Lower leg skin (tissue), 3 donors: ENCODE measurements at regions not wholly inside any gene's neighbourhood (a gene's known extent, or its start where the extent isn't known, plus 50 kb on each side); places are given as distances from the start of the nearest gene placed in this dataset.

Experiments
- CTCF ChIP-seq, 3 donors: fragments of 450-650 bp; IDR thresholded peaks; one replicate each; pipeline ENCODE4 v1.5.1; 2016; ENCODE audit warnings: antibody characterized with exemption in 3 of 3, mild to moderate bottlenecking in 3 of 3, moderate library complexity in 2 of 3
- POLR2A ChIP-seq, 2 donors: fragments of 450-650 bp; IDR thresholded peaks; one replicate each; pipeline ENCODE4 v1.6.1; 2016 to 2017; ENCODE audit warnings: antibody characterized with exemption in 2 of 2, mild to moderate bottlenecking in 1 of 2, moderate library complexity in 1 of 2

- TF ChIP-seq CTCF (IDR thresholded peaks at IDR 0.05) (no peak), POLR2A (IDR thresholded peaks at IDR 0.05) (no peak)
Observed at GRCh38 chr3:82088749-82089148, 327.3 kb upstream of the GBE1 start.
